Activated CD8-positive, alpha-beta memory T cell treated with anti-CD3 and anti-CD28 coated beads, Interleukin-2, amount 10 ng/mL, durations not matched to agents 7 days and 5 days (primary cell): ENCODE measurements at regions not wholly inside any gene's neighbourhood (a gene's known extent, or its start where the extent isn't known, plus 50 kb on each side); places are given as distances from the start of the nearest gene placed in this dataset.
"Not testable (repeated sequence)": the region's sequence is repeated elsewhere in the genome, so short reads cannot be mapped to it uniquely, and the experiment has no call there.

Experiments
- ATAC-seq: fragments of 150-1000 bp; cut with Tn5 transposase; one replicate; pipeline ENCODE4 v1.10.0; 2021; ENCODE audit warnings: moderate library complexity
- CTCF ChIA-PET: fragments of 350-600 bp; sonication (Branson Sonifier 250); formaldehyde crosslinking; loops from one replicate; lab custom pipeline; 2021; ENCODE audit warnings: antibody characterized with exemption; lab: Charles Lee
- DNase-seq: peaks from one replicate; pipeline ENCODE4 v3.0.0-alpha.2; 2020
- H3K27ac Mint-ChIP-seq: one replicate; pipeline ENCODE4 v1.8.0; 2021; ENCODE audit warnings: mild to moderate bottlenecking, mixed read lengths
- H3K27me3 Mint-ChIP-seq: one replicate; pipeline ENCODE4 v1.8.0; 2021; ENCODE audit warnings: mixed read lengths
- H3K36me3 Mint-ChIP-seq: one replicate; pipeline ENCODE4 v1.8.0; 2021; ENCODE audit warnings: mild to moderate bottlenecking, mixed read lengths
- H3K4me1 Mint-ChIP-seq: one replicate; pipeline ENCODE4 v1.8.0; 2021; ENCODE audit warnings: mixed read lengths
- H3K4me3 Mint-ChIP-seq: one replicate; pipeline ENCODE4 v1.8.0; 2021; ENCODE audit warnings: mild to moderate bottlenecking, moderate library complexity, mixed read lengths
- H3K9me3 Mint-ChIP-seq: one replicate; pipeline ENCODE4 v1.8.0; 2022; ENCODE audit warnings: low read depth, mixed read lengths

DNA sequence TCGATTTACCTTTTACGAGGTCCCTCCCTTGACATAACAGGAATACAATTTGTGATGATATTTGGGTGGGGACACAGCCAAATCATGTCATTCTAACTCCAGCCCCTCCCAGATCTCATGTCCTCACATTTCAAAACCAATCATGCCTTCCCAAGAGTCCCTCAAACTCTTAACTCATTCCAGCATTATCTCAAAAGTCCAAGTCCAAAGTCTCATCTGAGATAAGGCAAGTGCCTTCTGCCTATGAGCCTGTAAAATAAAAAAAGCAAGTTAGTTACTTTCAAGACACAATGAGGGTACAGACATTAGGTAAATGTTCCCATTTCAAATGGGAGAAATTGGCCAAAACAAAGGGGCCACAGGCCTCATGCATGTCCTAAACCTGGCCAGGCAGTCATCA is 381.1 kb downstream of the PIK3C3 start:
- ATAC-seq (no peak), DNase-seq (no peak)
- Mint-ChIP-seq H3K4me1 (no peaks in the 10 kb centered on the region), H3K27me3 (no peaks in the 10 kb centered on the region), H3K27ac (no peak overlapping the region), H3K4me3 (no peak overlapping the region), H3K36me3 (no peaks in the 10 kb centered on the region), H3K9me3 (no peaks in the 10 kb centered on the region)
- CTCF ChIA-PET, result no interaction called here

GRCh38 chr18:42337337-42337736 is 382.3 kb downstream of the PIK3C3 start:
- ATAC-seq, result not testable (repeated sequence)

DNA sequence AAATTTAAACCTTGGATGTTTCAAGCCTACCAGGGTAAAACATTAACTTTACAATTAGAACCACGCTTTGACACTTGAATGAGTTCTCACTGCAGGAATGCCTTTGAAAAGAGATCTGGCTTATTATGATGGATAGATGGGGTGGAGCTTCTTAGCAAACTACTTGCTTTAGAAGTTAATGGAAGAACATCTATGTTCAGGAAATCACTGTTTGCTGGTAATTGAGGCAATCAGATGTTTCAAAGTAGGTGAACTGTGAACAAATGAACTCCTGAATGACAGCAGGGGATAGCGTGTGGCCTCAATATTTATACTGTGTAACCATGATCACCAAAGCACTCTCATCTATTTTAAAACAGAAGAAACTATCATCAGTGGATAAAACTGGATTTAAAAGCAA is 383.6 kb downstream of the PIK3C3 start:
- Mint-ChIP-seq H3K4me3 (no peak overlapping the region), H3K27ac (no peak overlapping the region), H3K27me3 (no peaks in the 10 kb centered on the region), H3K4me1 (no peaks in the 10 kb centered on the region), H3K9me3 (no peaks in the 10 kb centered on the region), H3K36me3 (no peaks in the 10 kb centered on the region)
- DNase-seq, result no peak
- CTCF ChIA-PET, result no interaction called here
- ATAC-seq, result no peak

More at GRCh38 chr18:42337337-42337736, 382.3 kb downstream of the PIK3C3 start:
- CTCF ChIA-PET, H3K4me3 Mint-ChIP-seq, H3K9me3 Mint-ChIP-seq, H3K27ac Mint-ChIP-seq, H3K27me3 Mint-ChIP-seq, H3K4me1 Mint-ChIP-seq, H3K36me3 Mint-ChIP-seq, DNase-seq: not testable (repeated sequence)

DNA sequence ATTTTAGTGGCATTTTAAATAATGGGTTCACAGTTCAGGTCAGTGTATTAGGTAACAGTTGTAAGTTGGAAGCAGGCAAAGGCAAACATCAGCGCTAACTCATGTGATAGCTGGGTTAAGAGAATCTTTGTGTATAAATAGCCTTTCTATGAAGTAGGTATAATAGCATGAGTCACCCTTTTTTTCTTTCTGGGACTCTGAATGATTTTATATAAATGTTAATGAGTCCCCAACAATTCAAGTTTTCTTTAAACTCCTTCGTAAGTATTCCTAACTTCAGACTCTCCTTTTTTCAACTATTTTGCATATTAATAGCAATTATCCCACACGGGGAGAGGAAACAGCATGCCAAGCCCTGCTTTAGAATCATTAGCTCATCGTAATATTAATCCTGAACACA is 384.3 kb downstream of the PIK3C3 start:
- no peaks in the 10 kb centered on the region for H3K4me1 Mint-ChIP-seq
- CTCF ChIA-PET, result no interaction called here
- H3K36me3 Mint-ChIP-seq, result no peaks in the 10 kb centered on the region
- H3K4me3 Mint-ChIP-seq, result no peak overlapping the region
- no peak for ATAC-seq
- H3K9me3 Mint-ChIP-seq, result no peaks in the 10 kb centered on the region
- DNase-seq, result no peak
- H3K27me3 Mint-ChIP-seq, result no peaks in the 10 kb centered on the region
- H3K27ac Mint-ChIP-seq, result no peak overlapping the region

GRCh38 chr18:42340423-42341009 is 385.5 kb downstream of the PIK3C3 start:
- Mint-ChIP-seq H3K27ac (no peak overlapping the region), H3K36me3 (no peaks in the 10 kb centered on the region), H3K4me1 (no peaks in the 10 kb centered on the region), H3K9me3 (no peaks in the 10 kb centered on the region), H3K4me3 (no peak overlapping the region), H3K27me3 (no peaks in the 10 kb centered on the region)
- DNase-seq, result no peak
- CTCF ChIA-PET, result no interaction called here
- no peak for ATAC-seq

GRCh38 chr18:42341423-42341822 is 386.4 kb downstream of the PIK3C3 start:
- Mint-ChIP-seq H3K9me3 (no peaks in the 10 kb centered on the region), H3K4me3 (no peak overlapping the region), H3K27me3 (no peaks in the 10 kb centered on the region), H3K4me1 (no peaks in the 10 kb centered on the region), H3K27ac (no peak overlapping the region), H3K36me3 (no peaks in the 10 kb centered on the region)
- ATAC-seq (no peak), DNase-seq (no peak)
- CTCF ChIA-PET, result no interaction called here

DNA sequence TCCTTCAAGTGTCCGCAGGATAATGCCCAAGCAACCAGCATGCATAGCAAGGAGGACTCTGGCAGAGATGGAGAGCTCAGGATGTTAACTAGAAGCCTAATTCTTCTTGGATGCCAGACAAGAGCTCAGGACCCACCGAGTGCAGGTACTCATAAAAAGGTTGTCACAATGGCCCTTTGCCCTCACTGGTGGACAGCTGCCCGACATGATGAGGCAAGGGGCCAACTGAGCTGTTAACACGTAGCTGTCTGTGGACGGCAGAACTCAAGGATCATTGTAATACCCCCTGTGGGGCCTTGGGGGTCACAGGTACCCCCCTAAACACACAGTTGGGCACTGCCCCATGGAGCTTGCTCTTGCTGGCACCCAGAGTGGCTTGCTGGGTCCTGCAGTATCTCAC is 393.7 kb downstream of the PIK3C3 start:
- H3K4me3 Mint-ChIP-seq, result no peak overlapping the region
- CTCF ChIA-PET, result no interaction called here
- ATAC-seq (no peak), DNase-seq (no peak)
- no peak overlapping the region for H3K27ac Mint-ChIP-seq
- no peaks in the 10 kb centered on the region for H3K4me1 Mint-ChIP-seq
- no peaks in the 10 kb centered on the region for H3K36me3 Mint-ChIP-seq
- H3K27me3 Mint-ChIP-seq, result no peaks in the 10 kb centered on the region
- no peaks in the 10 kb centered on the region for H3K9me3 Mint-ChIP-seq

GRCh38 chr18:42351455-42351854 is 396.4 kb downstream of the PIK3C3 start:
- Mint-ChIP-seq H3K4me3 (no peak overlapping the region), H3K4me1 (no peaks in the 10 kb centered on the region), H3K27me3 (no peaks in the 10 kb centered on the region), H3K36me3 (no peaks in the 10 kb centered on the region), H3K9me3 (no peaks in the 10 kb centered on the region), H3K27ac (no peak overlapping the region)
- no peak for DNase-seq
- CTCF ChIA-PET, result no interaction called here
- no peak for ATAC-seq

DNA sequence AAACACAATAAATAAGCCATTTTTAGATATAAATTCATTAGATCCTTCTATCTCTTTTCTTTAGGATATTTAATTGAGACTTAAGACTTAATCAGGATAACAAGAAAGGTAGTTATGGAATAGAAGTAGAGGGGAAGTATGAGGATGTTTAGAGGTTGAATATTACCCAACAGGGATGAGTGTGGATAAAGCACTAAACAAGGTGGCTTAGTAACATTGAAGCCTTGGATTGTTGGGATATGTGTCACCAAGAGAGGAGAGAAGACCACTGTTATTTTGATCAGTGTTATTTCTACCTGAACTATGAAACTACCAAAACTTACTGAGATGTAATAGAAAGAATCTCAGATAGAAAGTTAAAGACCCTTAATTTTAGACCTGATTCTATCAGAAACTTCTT is 405.7 kb downstream of the PIK3C3 start:
- Mint-ChIP-seq H3K9me3 (no peaks in the 10 kb centered on the region), H3K4me1 (no peaks in the 10 kb centered on the region), H3K27me3 (no peaks in the 10 kb centered on the region), H3K36me3 (no peaks in the 10 kb centered on the region), H3K4me3 (no peak overlapping the region), H3K27ac (no peak overlapping the region)
- ATAC-seq, result no peak
- CTCF ChIA-PET, result no interaction called here
- no peak for DNase-seq

DNA sequence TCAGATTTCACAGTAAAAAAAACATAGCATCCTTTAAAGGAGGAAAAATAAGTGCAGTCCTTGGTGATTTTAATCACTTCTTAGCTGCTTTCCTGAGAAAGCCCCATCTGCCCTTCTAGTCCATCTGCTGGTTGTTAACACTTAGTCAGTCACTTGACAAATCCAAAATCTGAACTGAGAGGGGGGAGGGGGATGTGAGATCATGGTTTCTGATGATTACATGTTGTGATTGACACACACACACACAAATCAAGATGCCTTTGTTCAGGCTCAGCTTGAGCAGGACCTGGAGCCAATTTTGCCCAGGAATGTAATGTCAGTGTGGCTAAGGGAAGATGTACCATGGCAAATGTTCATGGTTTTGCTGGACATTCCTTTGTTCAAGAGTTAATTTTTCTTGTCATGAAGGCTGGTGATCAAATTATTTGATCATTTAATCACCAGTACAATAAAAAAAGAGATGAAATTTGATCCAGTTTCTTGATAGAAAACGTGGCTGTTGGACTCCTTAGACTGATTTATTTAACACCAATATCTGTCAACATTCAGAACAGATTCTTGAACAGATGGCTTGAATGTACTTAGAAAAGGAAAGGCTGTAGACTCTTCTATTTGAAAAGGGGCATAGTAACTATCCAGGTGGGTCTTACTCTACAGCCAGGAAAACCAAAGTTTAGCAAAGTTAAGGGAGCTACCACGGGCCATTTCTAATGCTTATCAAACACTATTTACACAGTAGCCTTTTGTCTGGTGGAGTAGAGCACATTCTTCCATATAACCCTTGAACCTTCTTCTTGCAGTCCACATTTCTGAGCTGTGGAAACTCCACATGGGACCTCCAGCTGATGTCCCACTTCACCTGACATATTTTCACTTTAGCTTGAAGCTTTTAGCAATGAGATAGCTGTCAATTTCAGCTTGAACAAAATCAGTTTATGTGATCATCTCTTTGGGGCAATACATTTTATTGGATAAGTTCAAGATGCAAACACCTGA is 408.7 kb downstream of the PIK3C3 start:
- Mint-ChIP-seq H3K9me3 (no peaks in the 10 kb centered on the region), H3K27ac (no peak overlapping the region), H3K36me3 (no peaks in the 10 kb centered on the region), H3K4me1 (no peaks in the 10 kb centered on the region), H3K4me3 (no peak overlapping the region), H3K27me3 (no peaks in the 10 kb centered on the region)
- DNase-seq (no peak), ATAC-seq (no peak)
- CTCF ChIA-PET, result no interaction called here

DNA sequence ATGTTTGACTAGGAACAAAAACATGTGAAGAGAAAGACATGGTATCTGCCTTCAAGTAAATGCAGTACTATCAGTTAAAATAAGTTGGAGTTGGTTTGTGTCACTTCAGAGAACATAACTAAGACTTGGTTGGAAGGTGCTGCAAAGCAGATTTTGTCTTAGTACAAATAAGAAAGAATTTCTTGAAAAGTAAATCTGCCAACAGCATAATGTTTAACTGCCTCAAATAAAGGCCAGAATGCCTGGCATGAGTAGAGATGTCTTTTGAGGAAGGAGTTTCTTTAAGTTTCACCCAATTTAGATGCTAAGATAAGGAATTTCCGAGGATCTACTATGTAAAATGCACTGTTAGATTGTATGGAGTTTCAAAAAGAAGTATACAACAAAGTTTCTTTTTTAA is 409.7 kb downstream of the PIK3C3 start:
- CTCF ChIA-PET, result no interaction called here
- H3K9me3 Mint-ChIP-seq, result no peaks in the 10 kb centered on the region
- no peak overlapping the region for H3K27ac Mint-ChIP-seq
- no peaks in the 10 kb centered on the region for H3K4me1 Mint-ChIP-seq
- no peak overlapping the region for H3K4me3 Mint-ChIP-seq
- no peak for DNase-seq
- no peak for ATAC-seq
- H3K27me3 Mint-ChIP-seq, result no peaks in the 10 kb centered on the region
- H3K36me3 Mint-ChIP-seq, result no peaks in the 10 kb centered on the region

- Mint-ChIP-seq H3K27ac (no peak overlapping the region), H3K27me3 (no peaks in the 10 kb centered on the region), H3K4me1 (no peaks in the 10 kb centered on the region), H3K4me3 (no peak overlapping the region), H3K36me3 (no peaks in the 10 kb centered on the region), H3K9me3 (no peaks in the 10 kb centered on the region)
- ATAC-seq (no peak), DNase-seq (no peak)
- CTCF ChIA-PET, result no interaction called here
Observed at GRCh38 chr18:42365591-42365990, 410.6 kb downstream of the PIK3C3 start.

GRCh38 chr18:42373584-42373983 is 418.6 kb downstream of the PIK3C3 start:
- CTCF ChIA-PET, result no interaction called here
- DNase-seq (no peak), ATAC-seq (no peak)
- H3K4me1 Mint-ChIP-seq, result no peaks in the 10 kb centered on the region
- H3K27ac Mint-ChIP-seq, result no peak overlapping the region
- H3K27me3 Mint-ChIP-seq, result no peaks in the 10 kb centered on the region
- H3K9me3 Mint-ChIP-seq, result no peaks in the 10 kb centered on the region
- no peak overlapping the region for H3K4me3 Mint-ChIP-seq
- no peaks in the 10 kb centered on the region for H3K36me3 Mint-ChIP-seq

DNA sequence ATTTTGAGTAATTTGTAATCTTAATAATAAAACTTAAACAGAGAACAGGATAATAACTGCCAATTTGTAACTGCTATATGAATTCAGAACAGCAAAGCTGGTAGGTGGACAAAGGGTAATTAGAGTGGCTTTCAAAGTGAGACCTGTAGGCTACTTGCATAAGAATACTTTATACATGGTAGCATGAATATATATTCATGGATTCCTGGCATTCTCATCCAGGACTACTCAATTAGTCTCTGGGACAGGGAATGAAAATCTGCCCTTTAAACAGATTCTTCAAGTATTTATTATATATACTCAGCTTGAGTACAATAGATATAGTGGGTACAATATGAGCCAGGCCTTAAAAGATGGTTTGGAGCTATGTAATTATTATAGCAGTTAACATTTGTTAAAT is 419.9 kb downstream of the PIK3C3 start:
- H3K36me3 Mint-ChIP-seq, result no peaks in the 10 kb centered on the region
- H3K4me1 Mint-ChIP-seq, result no peaks in the 10 kb centered on the region
- H3K27me3 Mint-ChIP-seq, result no peaks in the 10 kb centered on the region
- no peak overlapping the region for H3K4me3 Mint-ChIP-seq
- CTCF ChIA-PET, result no interaction called here
- H3K27ac Mint-ChIP-seq, result no peak overlapping the region
- DNase-seq, result no peak
- ATAC-seq, result no peak
- no peaks in the 10 kb centered on the region for H3K9me3 Mint-ChIP-seq
